Endothelial cell of umbilical vein (primary cell): ENCODE measurements at regions not wholly inside any gene's neighbourhood (a gene's known extent, or its start where the extent isn't known, plus 50 kb on each side); places are given as distances from the start of the nearest gene placed in this dataset.

Experiments used
- BruUV-seq: library from RNA; stranded (reverse); fragments of 400-500 nt; replicated peaks from 2 replicates; lab custom pipeline; 2021; lab: Mats Ljungman, UMichigan
- CTCF ChIA-PET: fragments of 300-600, 350-600 bp; sonication (Branson Sonifier 250); formaldehyde crosslinking; loops from one replicate; lab custom pipeline; 2021; ENCODE audit warnings: antibody characterized with exemption, inconsistent platforms; lab: Charles Lee
- POLR2A ChIA-PET: fragments of 300-600, 350-600 bp; sonication (Branson Sonifier 250); formaldehyde crosslinking; loops from one replicate; lab custom pipeline; 2021; ENCODE audit warnings: antibody characterized with exemption, inconsistent platforms; lab: Charles Lee
- DNase-seq: peaks from one replicate; pipeline ENCODE4 v3.0.0-alpha.2; 2011; ENCODE audit warnings: low read depth, low spot score
- FAIRE-seq: peaks from 2 replicates; lab custom pipeline; 2011; peaks lifted over from hg19 to GRCh38; lab: Jason Lieb, UNC
- H2AFZ ChIP-seq: 2 replicates; pipeline ENCODE4 v1.6.0; 2012; ENCODE audit warnings: low read depth, low read length, control low read depth, inconsistent platforms
- H3K27ac ChIP-seq: 2 replicates; pipeline ENCODE4 v1.5.1; 2011; ENCODE audit warnings: low read depth, mild to moderate bottlenecking, control low read depth, low read length, moderate library complexity; ENCODE audit not compliant: insufficient read depth
- H3K27me3 ChIP-seq, 2 experiments: 2 replicates each; pipeline versions ENCODE4 v1.6.0 to v1.6.1; 2011; ENCODE audit warnings: low read length in 2 of 2, mixed read lengths in 1 of 2; ENCODE audit not compliant: control insufficient read depth in 2 of 2, insufficient read depth in 2 of 2
- H3K36me3 ChIP-seq, 2 experiments: 2 replicates in 1 of 2; 3 replicates in 1 of 2; pipeline ENCODE4 v1.5.1; 2011; ENCODE audit warnings: low read length in 2 of 2, mild to moderate bottlenecking in 1 of 2, moderate library complexity in 1 of 2; ENCODE audit not compliant: control insufficient read depth in 2 of 2, insufficient read depth in 2 of 2; ENCODE audit errors: extremely low read depth in 1 of 2
- H3K4me1 ChIP-seq: 3 replicates; pipeline ENCODE4 v1.5.1; 2011; ENCODE audit warnings: mild to moderate bottlenecking, low read length; ENCODE audit not compliant: control insufficient read depth, insufficient read depth; ENCODE audit errors: extremely low read depth
- H3K4me2 ChIP-seq: 2 replicates; pipeline ENCODE4 v1.6.1; 2011; ENCODE audit warnings: low read length, control low read depth, mixed read lengths; ENCODE audit not compliant: insufficient read depth
- H3K4me3 ChIP-seq, 3 experiments: fragments of 200-600 bp in 1 of 3; sonication (generic), shearing (Covaris generic) in 1 of 3; replicated peaks in 1 of 3; 2 replicates each; pipeline ENCODE4 v1.5.1; 2011 to 2016; ENCODE audit warnings: control low read depth in 3 of 3, low read length in 3 of 3, mild to moderate bottlenecking in 2 of 3, inconsistent platforms in 1 of 3, low read depth in 1 of 3, moderate library complexity in 1 of 3; ENCODE audit not compliant: insufficient read depth in 1 of 3
- H3K79me2 ChIP-seq: 2 replicates; pipeline ENCODE4 v1.6.0; 2012; ENCODE audit warnings: low read length, inconsistent platforms; ENCODE audit not compliant: control insufficient read depth, insufficient read depth
- H3K9ac ChIP-seq: replicated peaks from 2 replicates; pipeline ENCODE3; 2011; ENCODE audit warnings: low read length, control low read depth; ENCODE audit not compliant: insufficient read depth; ENCODE audit errors: extremely low read depth
- H3K9me1 ChIP-seq: replicated peaks from 3 replicates; pipeline ENCODE4 v1.6.0; 2011; ENCODE audit warnings: mild to moderate bottlenecking, low read length; ENCODE audit not compliant: control insufficient read depth, insufficient read depth; ENCODE audit errors: extremely low read depth
- H3K9me3 ChIP-seq: replicated peaks from 2 replicates; pipeline ENCODE4 v1.5.1; 2012; ENCODE audit warnings: low read length, inconsistent platforms; ENCODE audit not compliant: control insufficient read depth, insufficient read depth
- H4K20me1 ChIP-seq: replicated peaks from 2 replicates; pipeline ENCODE3; 2011; ENCODE audit warnings: mild to moderate bottlenecking, low read length; ENCODE audit not compliant: control insufficient read depth, insufficient read depth; ENCODE audit errors: extremely low read depth
- EZH2 ChIP-seq: IDR thresholded peaks from 2 replicates; pipeline ENCODE4 v1.6.1; 2012; ENCODE audit warnings: borderline replicate concordance, low read depth, mild to moderate bottlenecking, moderate library complexity, low read length, inconsistent platforms; ENCODE audit not compliant: severe bottlenecking
- FOS ChIP-seq: IDR thresholded peaks from 2 replicates; pipeline ENCODE4 v1.6.1; 2011; ENCODE audit warnings: mild to moderate bottlenecking, low read length, moderate library complexity, borderline replicate concordance; ENCODE audit not compliant: insufficient read depth
- GATA2 ChIP-seq: IDR thresholded peaks from 2 replicates; pipeline ENCODE4 v1.7.0; 2011; ENCODE audit warnings: low read depth, mild to moderate bottlenecking, moderate library complexity, mixed read lengths, low read length; ENCODE audit not compliant: insufficient read length, insufficient read depth
- JUN ChIP-seq: IDR thresholded peaks from 2 replicates; pipeline ENCODE4 v1.6.1; 2011; ENCODE audit warnings: borderline replicate concordance, low read depth; ENCODE audit not compliant: insufficient read length, insufficient read depth
- MYC ChIP-seq: IDR thresholded peaks from one replicate; pipeline ENCODE4 v1.6.1; 2011; ENCODE audit warnings: mild to moderate bottlenecking, low read depth, low read length
- POLR2A ChIP-seq: IDR thresholded peaks from 2 replicates; pipeline ENCODE4 v1.6.1; 2012; ENCODE audit warnings: low read depth, mild to moderate bottlenecking, control low read depth, low read length
- POLR2AphosphoS5 ChIP-seq: IDR thresholded peaks from 2 replicates; pipeline ENCODE4 v1.6.1; 2012; ENCODE audit warnings: low read depth, mild to moderate bottlenecking, control low read depth, low read length, moderate library complexity; ENCODE audit not compliant: insufficient read depth
- dilution Hi-C: fragments of 300-500 bp; cut with MboI; formaldehyde crosslinking; loops from one replicate; pipeline ENCODE4 v1.15.0; 2019; ENCODE audit warnings: low sequenced_read_pairs; ENCODE audit not compliant: extremely low pct_ligation_motif_present
- intact Hi-C: fragments of 100-400 bp; cut with micrococcal nuclease; formaldehyde crosslinking; loops from one replicate; pipeline ENCODE4 v1.10.0; 2022
- TF ChIP-seq, protein P1 (sequence below): IDR thresholded peaks from 2 replicates; pipeline ENCODE4 v1.6.1; 2011; ENCODE audit not compliant: insufficient read depth, insufficient read length
- TF ChIP-seq, protein P2 (sequence below), 2 donors: IDR thresholded peaks; 1 replicate in 1 of 2; 2 replicates in 1 of 2; pipeline ENCODE4 v1.5.1; 2011; ENCODE audit warnings: low read length in 2 of 2, mild to moderate bottlenecking in 2 of 2, moderate library complexity in 2 of 2, control low read depth in 1 of 2, inconsistent platforms in 1 of 2, low read depth in 1 of 2; ENCODE audit not compliant: insufficient read depth in 1 of 2; ENCODE audit errors: extremely low read depth in 1 of 2

DNA sequence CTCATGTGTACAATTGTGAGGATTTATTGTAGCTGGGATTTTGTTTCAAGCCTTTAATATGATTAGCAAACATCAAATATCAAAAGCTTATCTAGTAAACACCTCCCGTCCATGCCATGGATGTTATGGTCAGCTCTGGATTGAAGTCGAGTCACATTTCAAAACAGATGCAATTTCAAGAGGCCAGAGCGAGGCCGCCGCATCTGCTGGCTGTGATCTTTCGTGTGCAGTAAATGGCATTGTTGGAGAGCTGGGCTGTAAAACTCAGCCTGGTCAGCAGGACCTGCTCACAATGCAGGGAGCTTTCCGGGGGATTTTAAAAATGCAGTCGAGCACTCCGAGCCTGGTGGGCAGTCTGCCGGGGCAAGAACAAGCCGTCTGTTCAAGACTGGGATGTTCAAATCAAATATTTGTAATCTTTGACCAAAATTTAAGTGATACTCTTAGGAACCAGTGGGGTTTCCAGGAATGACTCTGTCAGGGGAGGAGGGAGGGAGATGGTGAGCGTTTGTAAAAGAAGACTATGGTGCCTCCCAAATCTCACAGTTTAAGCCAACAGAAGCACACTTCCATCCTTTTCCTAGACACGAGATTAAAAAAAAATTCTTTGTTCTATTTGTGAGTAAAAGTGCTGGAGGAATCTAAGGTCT is 97.6 kb downstream of the MYCN start:
- Histone ChIP-seq H3K36me3 (no peaks in the 10 kb centered on the region), H3K4me2 (no peak overlapping the region), H3K9me1 (no peaks in the 10 kb centered on the region), H4K20me1 (no peaks in the 10 kb centered on the region), H3K79me2 (no peaks in the 10 kb centered on the region), H3K9ac (no peak overlapping the region), H3K9me3 (no peaks in the 10 kb centered on the region), H3K27ac (no peak overlapping the region), H3K4me1 (no peaks in the 10 kb centered on the region), H3K4me3 (no peak overlapping the region), H3K27me3 (no peaks in the 10 kb centered on the region), H2AFZ (no peak overlapping the region)
- BruUV-seq = no TSS peak
- intact Hi-C loops = no loop called here
- ChIA-PET CTCF (no interaction called here), POLR2A (no interaction called here)
- DNase-seq (no peak), FAIRE-seq (no peak)
- TF ChIP-seq MYC (no peak), POLR2AphosphoS5 (no peak), FOS (no peak), JUN (no peak), GATA2 (no peak), EZH2 (no peak), POLR2A (no peak)
- TF ChIP-seq, protein P1, sequence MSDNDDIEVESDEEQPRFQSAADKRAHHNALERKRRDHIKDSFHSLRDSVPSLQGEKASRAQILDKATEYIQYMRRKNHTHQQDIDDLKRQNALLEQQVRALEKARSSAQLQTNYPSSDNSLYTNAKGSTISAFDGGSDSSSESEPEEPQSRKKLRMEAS = no peak
- TF ChIP-seq, protein P2, sequence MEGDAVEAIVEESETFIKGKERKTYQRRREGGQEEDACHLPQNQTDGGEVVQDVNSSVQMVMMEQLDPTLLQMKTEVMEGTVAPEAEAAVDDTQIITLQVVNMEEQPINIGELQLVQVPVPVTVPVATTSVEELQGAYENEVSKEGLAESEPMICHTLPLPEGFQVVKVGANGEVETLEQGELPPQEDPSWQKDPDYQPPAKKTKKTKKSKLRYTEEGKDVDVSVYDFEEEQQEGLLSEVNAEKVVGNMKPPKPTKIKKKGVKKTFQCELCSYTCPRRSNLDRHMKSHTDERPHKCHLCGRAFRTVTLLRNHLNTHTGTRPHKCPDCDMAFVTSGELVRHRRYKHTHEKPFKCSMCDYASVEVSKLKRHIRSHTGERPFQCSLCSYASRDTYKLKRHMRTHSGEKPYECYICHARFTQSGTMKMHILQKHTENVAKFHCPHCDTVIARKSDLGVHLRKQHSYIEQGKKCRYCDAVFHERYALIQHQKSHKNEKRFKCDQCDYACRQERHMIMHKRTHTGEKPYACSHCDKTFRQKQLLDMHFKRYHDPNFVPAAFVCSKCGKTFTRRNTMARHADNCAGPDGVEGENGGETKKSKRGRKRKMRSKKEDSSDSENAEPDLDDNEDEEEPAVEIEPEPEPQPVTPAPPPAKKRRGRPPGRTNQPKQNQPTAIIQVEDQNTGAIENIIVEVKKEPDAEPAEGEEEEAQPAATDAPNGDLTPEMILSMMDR (IDR thresholded peaks at IDR 0.05; ENCODE audit: extremely low read depth in 1 of 2, insufficient read depth in 1 of 2, low read depth in 1 of 2, low read length in 2 of 2) = no peak
- dilution Hi-C loops = no loop called here
